GM19035 (cell line): ENCODE measurements at regions not wholly inside any gene's neighbourhood (a gene's known extent, or its start where the extent isn't known, plus 50 kb on each side); places are given as distances from the start of the nearest gene placed in this dataset.

ENCODE experiments used
- ATAC-seq: cut with Tn5 transposase; IDR thresholded peaks from one replicate; pipeline ENCODE4 v1.9.1; 2021; ENCODE audit not compliant: unreplicated experiment

- peak; percentile 65 for ATAC-seq
These were observed 116.6 kb upstream of the HIVEP3 start for GRCh38 chr1:42035205-42035829.

- ATAC-seq = no peak
These were observed 115.7 kb upstream of the HIVEP3 start for GRCh38 chr1:42034426-42034825.

GRCh38 chr1:42033629-42034028 lies 114.9 kb upstream of the HIVEP3 start:
- ATAC-seq = no peak

- no peak for ATAC-seq
These were observed 99.0 kb upstream of the HIVEP3 start for GRCh38 chr1:42017730-42018129.

- ATAC-seq = no peak
These were observed 98.5 kb upstream of the HIVEP3 start for GRCh38 chr1:42017259-42017658.

- ATAC-seq = no peak
These were observed 96.1 kb upstream of the HIVEP3 start for GRCh38 chr1:42014823-42015222.

- no peak for ATAC-seq
These were observed 95.3 kb upstream of the HIVEP3 start for GRCh38 chr1:42013881-42014470.

- ATAC-seq = no peak
These were observed 94.1 kb upstream of the HIVEP3 start for GRCh38 chr1:42012852-42013251.

GRCh38 chr1:42010381-42010780 lies 91.7 kb upstream of the HIVEP3 start:
- ATAC-seq = no peak

GRCh38 chr1:42008264-42008663 lies 89.5 kb upstream of the HIVEP3 start:
- no peak for ATAC-seq

GRCh38 chr1:42006836-42007235 lies 88.1 kb upstream of the HIVEP3 start:
- no peak for ATAC-seq

GRCh38 chr1:42006093-42006492 lies 87.4 kb upstream of the HIVEP3 start:
- no peak for ATAC-seq

- no peak for ATAC-seq
These were observed 86.8 kb upstream of the HIVEP3 start for GRCh38 chr1:42005530-42005929.

GRCh38 chr1:42004860-42005259 lies 86.1 kb upstream of the HIVEP3 start:
- no peak for ATAC-seq

- ATAC-seq = no peak
These were observed 85.6 kb upstream of the HIVEP3 start for GRCh38 chr1:42004322-42004721.

- no peak for ATAC-seq
These were observed 84.7 kb upstream of the HIVEP3 start for GRCh38 chr1:42003433-42003832.

GRCh38 chr1:42002220-42002619 lies 83.5 kb upstream of the HIVEP3 start:
- no peak for ATAC-seq

- no peak for ATAC-seq
These were observed 82.0 kb upstream of the HIVEP3 start for GRCh38 chr1:42000766-42001165.

- ATAC-seq = no peak
These were observed 81.2 kb upstream of the HIVEP3 start for GRCh38 chr1:41999884-42000283.

GRCh38 chr1:41998250-41998649 lies 79.5 kb upstream of the HIVEP3 start:
- no peak for ATAC-seq

- no peak for ATAC-seq
These were observed 78.4 kb upstream of the HIVEP3 start for GRCh38 chr1:41997153-41997552.

GRCh38 chr1:41995441-41996130 lies 76.9 kb upstream of the HIVEP3 start:
- ATAC-seq = no peak
